HG03378 (cell line): ENCODE measurements at regions not wholly inside any gene's neighbourhood (a gene's known extent, or its start where the extent isn't known, plus 50 kb on each side); places are given as distances from the start of the nearest gene placed in this dataset.

Experiments
- ATAC-seq: cut with Tn5 transposase; IDR thresholded peaks from one replicate; pipeline ENCODE4 v1.9.1; 2021; ENCODE audit warnings: mild to moderate bottlenecking, moderate library complexity; ENCODE audit not compliant: unreplicated experiment

DNA sequence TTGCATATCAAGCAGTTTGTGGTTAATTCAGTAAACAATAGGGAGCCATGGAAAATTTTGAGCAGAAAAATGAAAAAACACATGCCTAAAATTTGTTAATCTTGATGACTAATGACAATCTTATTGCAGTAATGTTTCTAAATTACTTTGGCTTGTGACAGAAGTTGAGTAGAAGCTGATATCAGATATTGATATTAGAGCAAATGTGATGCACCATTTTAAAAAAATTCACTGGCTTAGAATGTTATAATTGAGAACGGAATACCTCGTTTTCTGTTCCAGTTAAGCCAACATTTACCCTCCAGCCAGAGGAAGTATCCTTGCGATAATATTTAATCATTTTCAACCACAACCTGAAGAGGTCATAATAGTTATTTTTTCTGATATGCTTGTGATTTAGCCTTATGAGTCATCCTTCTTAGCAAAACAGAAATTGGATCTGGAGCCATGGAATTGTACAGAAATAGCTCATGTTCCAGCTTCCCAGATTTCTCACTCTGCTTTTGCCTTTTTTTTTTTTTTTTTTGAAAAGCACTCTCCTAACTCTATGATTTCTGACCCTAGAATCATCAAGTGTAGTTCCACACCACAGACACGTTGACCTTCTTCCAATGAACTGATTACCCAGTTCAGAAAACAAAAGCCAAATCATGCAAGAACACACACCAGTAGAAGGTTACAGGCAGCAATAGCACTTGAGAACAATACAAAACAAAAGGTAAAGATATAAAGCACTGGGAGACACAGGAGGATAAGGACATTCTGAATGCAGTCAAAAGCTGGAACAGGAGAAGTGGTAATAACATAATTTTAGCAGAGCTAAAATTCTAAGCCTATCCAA, 96.8 kb upstream of the PHYHIPL start:
- no peak for ATAC-seq

- ATAC-seq = no peak
These were observed 94.2 kb upstream of the PHYHIPL start for GRCh38 chr10:59082249-59082648.

GRCh38 chr10:59085054-59085453, 91.4 kb upstream of the PHYHIPL start:
- ATAC-seq = no peak

- no peak for ATAC-seq
These were observed 90.5 kb upstream of the PHYHIPL start for GRCh38 chr10:59085711-59086502.

DNA sequence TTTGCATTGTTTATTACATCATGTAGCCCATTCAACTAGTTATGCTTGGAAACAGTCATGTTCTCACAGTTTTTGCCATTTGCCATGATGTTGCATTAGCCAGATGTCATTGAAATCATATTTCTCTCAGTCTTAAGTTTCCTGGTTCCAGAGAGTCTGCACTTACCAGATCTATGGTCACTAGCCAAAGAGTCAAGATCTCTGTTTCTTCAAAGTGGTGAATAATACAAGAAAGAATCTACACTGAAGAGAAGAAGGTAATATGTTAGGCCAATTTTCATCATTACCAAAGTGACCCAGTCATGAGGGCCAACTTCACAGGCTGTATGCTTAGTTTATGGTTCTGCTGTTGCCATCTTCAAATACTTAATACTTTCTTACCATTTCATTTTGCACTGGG, 89.0 kb upstream of the PHYHIPL start:
- ATAC-seq = no peak

GRCh38 chr10:59088912-59089573, 87.4 kb upstream of the PHYHIPL start:
- ATAC-seq = no peak

GRCh38 chr10:59090817-59091622, 85.4 kb upstream of the PHYHIPL start:
- no peak for ATAC-seq

GRCh38 chr10:59093461-59093860, 83.0 kb upstream of the PHYHIPL start:
- no peak for ATAC-seq

DNA sequence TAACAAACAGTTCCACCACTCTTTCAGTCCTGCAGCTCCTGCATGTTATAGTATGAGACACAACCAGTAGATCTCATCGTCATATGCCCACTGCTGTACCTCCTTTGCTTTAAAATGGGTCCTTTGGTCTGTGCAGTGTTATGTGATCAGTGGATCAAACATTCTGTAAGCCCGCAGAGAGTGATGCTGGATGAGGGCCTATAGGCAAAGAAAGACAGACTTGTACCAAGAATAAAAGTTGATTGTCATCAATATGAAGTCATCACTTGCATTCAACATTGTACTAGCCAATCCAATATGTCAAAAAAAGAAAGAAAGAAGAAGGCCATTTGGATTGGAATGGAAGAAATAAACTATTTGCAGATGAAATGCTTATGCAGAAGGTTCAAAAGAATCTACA, 79.8 kb upstream of the PHYHIPL start:
- no peak for ATAC-seq

DNA sequence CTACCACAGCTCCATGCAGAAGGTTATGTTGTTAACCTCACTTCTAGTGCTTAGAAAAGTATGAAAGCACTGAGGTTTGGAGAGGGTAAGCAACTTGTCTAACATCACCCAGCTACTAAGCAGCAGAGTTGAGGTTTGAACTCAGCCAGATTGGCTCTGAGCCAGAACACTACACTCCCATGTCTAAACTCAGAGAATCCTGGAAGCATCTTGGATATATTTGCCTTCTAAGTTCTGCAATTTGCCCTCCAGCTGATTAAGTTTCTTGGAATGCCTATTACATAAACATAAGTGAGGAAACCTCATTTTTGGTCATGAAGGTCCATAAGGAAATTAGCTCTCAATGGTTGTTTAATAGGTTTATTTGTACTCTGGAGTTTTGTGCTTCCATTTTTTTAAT, 78.1 kb upstream of the PHYHIPL start:
- ATAC-seq = no peak

- no peak for ATAC-seq
These were observed 77.5 kb upstream of the PHYHIPL start for GRCh38 chr10:59098831-59099452.

- no peak for ATAC-seq
These were observed 77.0 kb upstream of the PHYHIPL start for GRCh38 chr10:59099481-59099880.

DNA sequence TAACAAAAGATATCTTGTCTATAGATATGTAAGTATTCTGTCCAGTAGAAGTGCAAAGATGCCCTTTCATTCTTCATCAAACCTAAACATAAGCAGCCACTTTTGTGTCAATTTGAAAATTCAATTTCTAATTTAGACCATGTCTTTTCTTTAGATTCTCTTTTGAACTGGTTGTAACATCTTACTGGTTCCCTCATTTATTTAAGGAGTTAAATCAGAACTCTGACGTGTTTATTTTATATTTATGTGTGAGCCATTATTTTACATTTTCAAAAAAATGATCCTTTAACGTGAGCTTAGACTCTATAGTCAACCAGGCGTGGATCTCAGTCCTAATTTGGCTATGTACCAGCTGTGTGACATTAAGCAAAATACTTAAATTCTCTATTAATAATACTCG, 74.0 kb upstream of the PHYHIPL start:
- ATAC-seq = no peak

- ATAC-seq = no peak
These were observed 72.3 kb upstream of the PHYHIPL start for GRCh38 chr10:59104186-59104585.

GRCh38 chr10:59106441-59106840, 70.0 kb upstream of the PHYHIPL start:
- no peak for ATAC-seq

DNA sequence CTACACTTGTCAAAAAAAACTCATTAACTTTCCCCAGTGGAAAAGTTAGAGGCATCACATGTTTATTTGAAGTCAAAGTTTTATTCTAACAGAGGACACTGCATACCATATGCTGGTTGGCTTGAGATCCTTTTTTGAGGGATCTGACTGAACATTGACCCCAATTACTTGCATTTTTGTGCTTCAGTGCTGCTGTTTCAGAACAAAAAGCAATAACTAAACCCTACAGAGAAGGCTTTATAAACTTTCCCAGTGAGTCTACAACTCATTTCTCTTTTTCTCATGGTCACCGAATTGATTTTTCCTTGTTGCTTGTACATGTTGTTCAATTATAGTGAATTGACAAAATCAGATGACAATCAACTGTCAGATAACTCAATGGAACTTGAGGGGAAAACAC, 69.3 kb upstream of the PHYHIPL start:
- ATAC-seq = no peak

- ATAC-seq = no peak
These were observed 68.1 kb upstream of the PHYHIPL start for GRCh38 chr10:59108296-59108870.

- ATAC-seq = no peak
These were observed 67.6 kb upstream of the PHYHIPL start for GRCh38 chr10:59108886-59109288.

- no peak for ATAC-seq
These were observed 66.6 kb upstream of the PHYHIPL start for GRCh38 chr10:59109826-59110225.

GRCh38 chr10:59124187-59124586, 52.3 kb upstream of the PHYHIPL start:
- ATAC-seq = no peak
